ENCODE measurements at regions not wholly inside any gene's neighbourhood (a gene's known extent, or its start where the extent isn't known, plus 50 kb on each side); places are given as distances from the start of the nearest gene placed in this dataset.
"Not testable (repeated sequence)": the region's sequence is repeated elsewhere in the genome, so short reads cannot be mapped to it uniquely, and the experiment has no call there.

DNA sequence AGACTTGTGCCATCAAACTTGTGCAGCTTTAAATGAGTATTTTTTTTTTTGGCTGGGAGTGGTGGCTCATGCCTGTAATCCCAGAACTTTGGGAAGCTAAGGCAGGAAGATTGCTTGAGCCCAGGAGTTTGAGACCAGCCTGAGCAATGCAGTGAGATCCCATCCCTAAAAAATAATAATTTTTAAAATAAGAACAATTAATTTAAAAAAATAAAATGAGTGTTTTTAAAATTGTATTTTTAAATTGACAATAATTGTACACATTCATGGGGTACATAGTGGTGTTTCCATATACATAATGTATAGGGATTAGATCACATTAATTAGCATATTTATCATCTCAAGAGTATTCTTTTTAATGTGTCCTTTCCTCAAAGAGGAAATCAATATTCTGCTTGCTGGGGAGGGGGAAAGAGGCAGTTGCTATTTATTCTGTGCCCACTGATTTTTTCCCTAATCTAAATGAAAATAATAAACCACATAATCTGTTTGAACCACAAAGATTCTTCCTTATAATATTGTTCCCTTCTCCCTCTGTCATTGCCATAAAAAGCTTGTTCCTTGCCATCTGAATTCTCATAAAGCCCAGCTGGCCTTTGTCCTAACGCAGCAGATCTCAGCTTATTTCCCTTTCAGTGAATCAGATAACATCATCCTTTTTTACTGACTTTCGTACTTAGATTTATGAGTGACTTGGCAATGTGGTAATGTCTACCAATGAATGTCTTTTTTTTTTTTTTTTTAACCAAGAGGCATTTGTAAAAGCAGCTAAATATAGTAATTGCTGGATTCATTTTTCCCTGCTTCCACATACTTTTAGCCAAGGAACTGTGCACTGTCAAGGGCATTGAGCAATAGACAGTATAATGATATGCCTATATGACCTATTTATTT, 81.8 kb upstream of the RUBCNL start:
- POLR2A ChIA-PET = interaction anchor here (0.6 kb wide), 1 partner anchor 133 kb away, joined by 3 read pairs; no protein-coding TSS in a partner anchor
- no peaks in the 10 kb centered on the region for H3K27me3 ChIP-seq (ENCODE audit: control insufficient read depth, insufficient read depth, low read length)
- H3K4me3 ChIP-seq (ENCODE audit: low read depth, low read length) = no peak overlapping the region
- CTCF ChIA-PET = interaction anchor here (0.6 to 1.2 kb wide), 3 partner anchors 12 to 611 kb away, joined by 3 to 4 read pairs (median 4); no protein-coding TSS in a partner anchor
- peak; percentile 73 for DNase-seq (ENCODE audit: low read depth)
- no peaks in the 10 kb centered on the region for H3K36me3 ChIP-seq (ENCODE audit: control insufficient read depth, insufficient read depth, low read length)
- TF ChIP-seq, protein P1, sequence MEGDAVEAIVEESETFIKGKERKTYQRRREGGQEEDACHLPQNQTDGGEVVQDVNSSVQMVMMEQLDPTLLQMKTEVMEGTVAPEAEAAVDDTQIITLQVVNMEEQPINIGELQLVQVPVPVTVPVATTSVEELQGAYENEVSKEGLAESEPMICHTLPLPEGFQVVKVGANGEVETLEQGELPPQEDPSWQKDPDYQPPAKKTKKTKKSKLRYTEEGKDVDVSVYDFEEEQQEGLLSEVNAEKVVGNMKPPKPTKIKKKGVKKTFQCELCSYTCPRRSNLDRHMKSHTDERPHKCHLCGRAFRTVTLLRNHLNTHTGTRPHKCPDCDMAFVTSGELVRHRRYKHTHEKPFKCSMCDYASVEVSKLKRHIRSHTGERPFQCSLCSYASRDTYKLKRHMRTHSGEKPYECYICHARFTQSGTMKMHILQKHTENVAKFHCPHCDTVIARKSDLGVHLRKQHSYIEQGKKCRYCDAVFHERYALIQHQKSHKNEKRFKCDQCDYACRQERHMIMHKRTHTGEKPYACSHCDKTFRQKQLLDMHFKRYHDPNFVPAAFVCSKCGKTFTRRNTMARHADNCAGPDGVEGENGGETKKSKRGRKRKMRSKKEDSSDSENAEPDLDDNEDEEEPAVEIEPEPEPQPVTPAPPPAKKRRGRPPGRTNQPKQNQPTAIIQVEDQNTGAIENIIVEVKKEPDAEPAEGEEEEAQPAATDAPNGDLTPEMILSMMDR (IDR thresholded peaks at IDR 0.05; ENCODE audit: insufficient read depth, low read depth, low read length) = no peak

DNA sequence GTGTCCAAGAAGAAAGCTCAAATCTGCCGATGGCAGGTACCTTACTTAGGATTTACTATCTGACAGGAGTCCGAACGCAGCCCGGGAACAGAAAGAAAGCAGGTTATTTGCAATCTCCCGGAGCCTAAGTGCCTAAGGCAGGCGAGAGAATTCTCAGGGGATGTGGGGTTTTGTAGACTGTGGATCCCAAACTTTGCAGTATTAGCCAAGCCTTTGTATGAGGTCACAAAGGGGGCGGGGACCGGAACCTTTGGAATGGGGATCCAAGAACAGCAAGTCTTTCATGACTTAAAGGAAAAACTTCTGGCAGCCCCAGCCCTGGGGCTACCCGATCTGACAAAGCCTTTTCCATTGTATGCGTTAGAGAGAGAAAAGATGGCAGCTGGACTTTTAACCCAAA, 80.6 kb upstream of the RUBCNL start:
- CTCF ChIA-PET; H3K36me3 ChIP-seq (ENCODE audit: control insufficient read depth, insufficient read depth, low read length); H3K27me3 ChIP-seq (ENCODE audit: control insufficient read depth, insufficient read depth, low read length); H3K4me3 ChIP-seq (ENCODE audit: low read depth, low read length); DNase-seq (ENCODE audit: low read depth); POLR2A ChIA-PET: not testable (repeated sequence)

- POLR2A ChIA-PET; H3K4me3 ChIP-seq (ENCODE audit: low read depth, low read length); H3K27me3 ChIP-seq (ENCODE audit: control insufficient read depth, insufficient read depth, low read length); CTCF ChIA-PET; H3K36me3 ChIP-seq (ENCODE audit: control insufficient read depth, insufficient read depth, low read length); DNase-seq (ENCODE audit: low read depth): not testable (repeated sequence)
Observed at GRCh38 chr13:46466074-46466473, 79.0 kb upstream of the RUBCNL start.

GRCh38 chr13:46463719-46464118, 76.7 kb upstream of the RUBCNL start:
- Histone ChIP-seq H3K4me3 (ENCODE audit: low read depth, low read length) (no peak overlapping the region), H3K36me3 (ENCODE audit: control insufficient read depth, insufficient read depth, low read length) (no peaks in the 10 kb centered on the region), H3K27me3 (ENCODE audit: control insufficient read depth, insufficient read depth, low read length) (no peaks in the 10 kb centered on the region)
- ChIA-PET CTCF (no interaction called here), POLR2A (no interaction called here)
- no peak for DNase-seq (ENCODE audit: low read depth)
- TF ChIP-seq, protein P1 (IDR thresholded peaks at IDR 0.05; ENCODE audit: insufficient read depth, low read depth, low read length) = no peak

DNA sequence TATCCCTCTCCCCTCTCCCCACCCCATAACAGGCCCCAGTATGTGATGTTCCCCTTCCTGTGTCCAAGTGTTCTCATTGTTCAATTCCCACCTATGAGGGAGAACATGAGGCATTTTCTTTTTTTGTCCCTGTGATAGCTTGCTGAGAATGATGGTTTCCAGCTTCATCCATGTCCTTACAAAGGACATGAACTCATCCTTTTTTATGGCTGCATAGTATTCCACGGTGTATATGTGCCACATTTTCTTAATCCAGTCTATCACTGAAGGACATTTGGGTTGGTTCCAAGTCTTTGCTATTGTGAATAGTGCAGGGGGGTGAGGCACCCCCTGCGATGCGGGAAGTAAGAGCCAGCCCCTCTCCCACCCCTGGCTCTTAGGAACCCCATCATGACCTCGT, 73.2 kb upstream of the RUBCNL start:
- CTCF ChIA-PET; POLR2A ChIA-PET; H3K36me3 ChIP-seq (ENCODE audit: control insufficient read depth, insufficient read depth, low read length); H3K4me3 ChIP-seq (ENCODE audit: low read depth, low read length); DNase-seq (ENCODE audit: low read depth); H3K27me3 ChIP-seq (ENCODE audit: control insufficient read depth, insufficient read depth, low read length): not testable (repeated sequence)

- H3K27me3 ChIP-seq (ENCODE audit: control insufficient read depth, insufficient read depth, low read length); POLR2A ChIA-PET; H3K36me3 ChIP-seq (ENCODE audit: control insufficient read depth, insufficient read depth, low read length); H3K4me3 ChIP-seq (ENCODE audit: low read depth, low read length); DNase-seq (ENCODE audit: low read depth); CTCF ChIA-PET: not testable (repeated sequence)
Observed at GRCh38 chr13:46457255-46457654, 70.2 kb upstream of the RUBCNL start.

- H3K27me3 ChIP-seq (ENCODE audit: control insufficient read depth, insufficient read depth, low read length); H3K36me3 ChIP-seq (ENCODE audit: control insufficient read depth, insufficient read depth, low read length); H3K4me3 ChIP-seq (ENCODE audit: low read depth, low read length); DNase-seq (ENCODE audit: low read depth); CTCF ChIA-PET; POLR2A ChIA-PET: not testable (repeated sequence)
- TF ChIP-seq, protein P1 (IDR thresholded peaks at IDR 0.05; ENCODE audit: insufficient read depth, low read depth, low read length) = peak; percentile 31; the same call in 1 of the 2 replicates
Observed at GRCh38 chr13:46455924-46456323, 68.9 kb upstream of the RUBCNL start.

- DNase-seq (ENCODE audit: low read depth); H3K36me3 ChIP-seq (ENCODE audit: control insufficient read depth, insufficient read depth, low read length); H3K4me3 ChIP-seq (ENCODE audit: low read depth, low read length); CTCF ChIA-PET; H3K27me3 ChIP-seq (ENCODE audit: control insufficient read depth, insufficient read depth, low read length); POLR2A ChIA-PET: not testable (repeated sequence)
Observed at GRCh38 chr13:46451145-46451544, 64.1 kb upstream of the RUBCNL start.

DNA sequence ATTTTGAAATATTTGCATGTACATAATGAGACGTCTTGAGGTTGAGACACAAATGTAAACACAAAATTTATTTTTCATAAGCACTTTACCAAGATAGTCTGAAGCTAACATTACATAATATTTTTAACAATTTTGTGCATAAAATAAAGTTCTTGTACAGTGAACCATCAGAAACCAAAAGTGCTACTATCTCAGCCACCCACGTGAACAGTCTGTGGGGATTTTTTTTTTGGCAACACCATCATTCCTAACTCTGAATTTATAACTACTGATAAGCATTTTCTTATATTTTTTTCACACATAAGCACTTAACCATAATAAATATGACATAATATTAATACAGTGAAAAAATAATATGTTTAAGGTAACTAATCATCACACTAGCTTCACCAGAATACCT, 62.9 kb upstream of the RUBCNL start:
- H3K27me3 ChIP-seq (ENCODE audit: control insufficient read depth, insufficient read depth, low read length); CTCF ChIA-PET; H3K4me3 ChIP-seq (ENCODE audit: low read depth, low read length); DNase-seq (ENCODE audit: low read depth); POLR2A ChIA-PET; H3K36me3 ChIP-seq (ENCODE audit: control insufficient read depth, insufficient read depth, low read length): not testable (repeated sequence)

- POLR2A ChIA-PET; H3K4me3 ChIP-seq (ENCODE audit: low read depth, low read length); H3K36me3 ChIP-seq (ENCODE audit: control insufficient read depth, insufficient read depth, low read length); CTCF ChIA-PET; H3K27me3 ChIP-seq (ENCODE audit: control insufficient read depth, insufficient read depth, low read length): not testable (repeated sequence)
- peak; percentile 6 for DNase-seq (ENCODE audit: low read depth)
Observed at GRCh38 chr13:46448148-46448547, 61.1 kb upstream of the RUBCNL start.

Data from BJ (cell line).